CD4-positive, alpha-beta T cell (primary cell): ENCODE measurements at regions not wholly inside any gene's neighbourhood (a gene's known extent, or its start where the extent isn't known, plus 50 kb on each side); places are given as distances from the start of the nearest gene placed in this dataset.

Source experiments
- ATAC-seq: fragments of 200-7000 bp; cut with Tn5 transposase; one replicate; pipeline ENCODE4 v1.10.0; 2022; ENCODE audit warnings: mild to moderate bottlenecking; ENCODE audit not compliant: poor library complexity
- CTCF ChIA-PET: fragments of 350-600 bp; sonication (Branson Sonifier 250); formaldehyde crosslinking; loops from one replicate; lab custom pipeline; 2021; ENCODE audit warnings: antibody characterized with exemption, inconsistent platforms; lab: Charles Lee
- POLR2A ChIA-PET: fragments of 350-600 bp; sonication (Branson Sonifier 250); formaldehyde crosslinking; loops from one replicate; lab custom pipeline; 2021; ENCODE audit warnings: antibody characterized with exemption, inconsistent platforms; lab: Charles Lee
- DNase-seq, 14 experiments: peaks; one replicate each; pipeline ENCODE4 v3.0.0-alpha.2; 2013 to 2020; ENCODE audit warnings: mixed read lengths in 2 of 14
- H3K27ac ChIP-seq, 2 donors: one replicate each; pipeline versions ENCODE4 v1.5.1 to v1.7.0; 2013; ENCODE audit warnings: low read length in 2 of 2, low read depth in 1 of 2, mild to moderate bottlenecking in 1 of 2
- H3K27me3 ChIP-seq, 2 experiments: 1 replicate in 1 of 2; 2 replicates in 1 of 2; pipeline versions ENCODE4 v1.6.1 to v1.7.0; 2013; ENCODE audit warnings: low read length in 2 of 2, control low read depth in 1 of 2, mild to moderate bottlenecking in 1 of 2, moderate library complexity in 1 of 2; ENCODE audit not compliant: insufficient read depth in 2 of 2, control insufficient read depth in 1 of 2
- H3K36me3 ChIP-seq: one replicate; pipeline ENCODE4 v1.6.1; 2013; ENCODE audit warnings: low read length, control low read depth; ENCODE audit not compliant: insufficient read depth
- H3K4me1 ChIP-seq: one replicate; pipeline ENCODE4 v1.6.1; 2013; ENCODE audit warnings: low read length, control low read depth; ENCODE audit not compliant: insufficient read depth
- H3K4me3 ChIP-seq: one replicate; pipeline ENCODE4 v1.5.1; 2013; ENCODE audit warnings: mild to moderate bottlenecking, low read length, moderate library complexity
- H3K9me3 ChIP-seq, 2 experiments: 1 replicate in 1 of 2; 2 replicates in 1 of 2; pipeline versions ENCODE4 v1.6.1 to v1.7.0; 2013; ENCODE audit warnings: low read length in 2 of 2, mild to moderate bottlenecking in 2 of 2, control low read depth in 1 of 2, moderate library complexity in 1 of 2; ENCODE audit not compliant: control insufficient read depth in 1 of 2, insufficient read depth in 1 of 2
- H3K27ac Mint-ChIP-seq: one replicate; pipeline ENCODE4 v1.8.0; 2020; ENCODE audit warnings: mixed read lengths
- H3K27me3 Mint-ChIP-seq: one replicate; pipeline ENCODE4 v1.8.0; 2021; ENCODE audit warnings: mixed read lengths
- H3K36me3 Mint-ChIP-seq: one replicate; pipeline ENCODE4 v1.8.0; 2021; ENCODE audit warnings: low read depth, mixed read lengths
- H3K4me1 Mint-ChIP-seq: one replicate; pipeline ENCODE4 v1.8.0; 2021; ENCODE audit warnings: low read depth, mixed read lengths
- H3K4me3 Mint-ChIP-seq: one replicate; pipeline ENCODE4 v1.8.0; 2020; ENCODE audit warnings: mild to moderate bottlenecking, mixed read lengths
- H3K9me3 Mint-ChIP-seq: one replicate; pipeline ENCODE4 v1.8.0; 2020; ENCODE audit warnings: mixed read lengths
- intact Hi-C, 2 experiments: fragments of 100-400 bp; cut with DNase I in 1 of 2; cut with micrococcal nuclease in 1 of 2; formaldehyde crosslinking; loops; one replicate each; pipeline versions ENCODE4 v1.15.1 to v1.9.0; 2023 to 2025; cut with DNase I, micrococcal nuclease
- TF ChIP-seq, protein P1 (sequence below): fragments of 200-600 bp; IDR thresholded peaks from one replicate; pipeline ENCODE4 v1.8.0; 2022; ENCODE audit warnings: antibody characterized with exemption, mild to moderate bottlenecking

GRCh38 chr4:177692907-177693306, 250.7 kb upstream of the AGA start:
- DNase-seq (no peak), ATAC-seq (no peak)
- no peak overlapping the region for H3K27ac ChIP-seq
- no peaks in the 10 kb centered on the region for H3K9me3 ChIP-seq
- ChIA-PET POLR2A (no interaction called here), CTCF (no interaction called here)
- H3K27me3 ChIP-seq = no peaks in the 10 kb centered on the region
- intact Hi-C loops = no loop called here
- H3K4me3 Mint-ChIP-seq = no peak overlapping the region
- H3K36me3 ChIP-seq = no peaks in the 10 kb centered on the region
- H3K27ac Mint-ChIP-seq = no peak overlapping the region
- no peaks in the 10 kb centered on the region for H3K36me3 Mint-ChIP-seq
- no peak overlapping the region for H3K4me3 ChIP-seq
- no peaks in the 10 kb centered on the region for H3K4me1 ChIP-seq
- H3K27me3 Mint-ChIP-seq = peaks cover 6% of the 10 kb centered on the region
- TF ChIP-seq, protein P1, sequence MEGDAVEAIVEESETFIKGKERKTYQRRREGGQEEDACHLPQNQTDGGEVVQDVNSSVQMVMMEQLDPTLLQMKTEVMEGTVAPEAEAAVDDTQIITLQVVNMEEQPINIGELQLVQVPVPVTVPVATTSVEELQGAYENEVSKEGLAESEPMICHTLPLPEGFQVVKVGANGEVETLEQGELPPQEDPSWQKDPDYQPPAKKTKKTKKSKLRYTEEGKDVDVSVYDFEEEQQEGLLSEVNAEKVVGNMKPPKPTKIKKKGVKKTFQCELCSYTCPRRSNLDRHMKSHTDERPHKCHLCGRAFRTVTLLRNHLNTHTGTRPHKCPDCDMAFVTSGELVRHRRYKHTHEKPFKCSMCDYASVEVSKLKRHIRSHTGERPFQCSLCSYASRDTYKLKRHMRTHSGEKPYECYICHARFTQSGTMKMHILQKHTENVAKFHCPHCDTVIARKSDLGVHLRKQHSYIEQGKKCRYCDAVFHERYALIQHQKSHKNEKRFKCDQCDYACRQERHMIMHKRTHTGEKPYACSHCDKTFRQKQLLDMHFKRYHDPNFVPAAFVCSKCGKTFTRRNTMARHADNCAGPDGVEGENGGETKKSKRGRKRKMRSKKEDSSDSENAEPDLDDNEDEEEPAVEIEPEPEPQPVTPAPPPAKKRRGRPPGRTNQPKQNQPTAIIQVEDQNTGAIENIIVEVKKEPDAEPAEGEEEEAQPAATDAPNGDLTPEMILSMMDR = no peak
- H3K4me1 Mint-ChIP-seq = no peaks in the 10 kb centered on the region
- H3K9me3 Mint-ChIP-seq = no peaks in the 10 kb centered on the region

DNA sequence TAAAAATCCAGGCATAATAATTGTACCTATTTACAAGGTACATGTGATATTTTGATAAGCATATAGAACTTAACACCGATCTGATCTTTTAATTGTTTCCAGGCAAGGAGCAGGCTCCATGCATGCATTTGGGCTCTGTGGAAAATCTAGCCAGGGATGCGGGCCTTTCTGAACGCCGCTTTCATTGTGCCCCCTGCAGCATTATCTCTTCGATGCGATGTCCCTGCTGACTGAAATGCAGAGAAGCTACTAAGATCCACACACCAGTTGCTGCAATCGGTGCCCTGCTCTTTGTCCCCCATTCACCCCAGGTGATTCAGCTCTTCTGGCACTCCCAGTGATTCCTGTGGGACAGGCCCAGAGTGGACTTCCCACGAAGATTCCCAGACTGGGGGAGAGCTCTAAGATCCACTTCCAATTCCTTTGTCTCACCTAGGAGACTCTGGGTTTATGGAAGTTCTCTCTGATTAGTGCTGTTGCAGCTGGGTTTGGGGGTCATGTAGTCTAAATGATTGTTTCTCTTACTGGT, 254.3 kb upstream of the AGA start:
- Mint-ChIP-seq H3K36me3 (no peaks in the 10 kb centered on the region), H3K27me3 (peaks cover 6% of the 10 kb centered on the region), H3K4me3 (no peak overlapping the region), H3K4me1 (no peaks in the 10 kb centered on the region), H3K27ac (no peak overlapping the region), H3K9me3 (no peaks in the 10 kb centered on the region)
- Histone ChIP-seq H3K4me1 (no peaks in the 10 kb centered on the region), H3K36me3 (no peaks in the 10 kb centered on the region), H3K4me3 (no peak overlapping the region), H3K9me3 (no peaks in the 10 kb centered on the region), H3K27me3 (peaks cover 0 to 2% of the 10 kb centered on the region in 2 experiments), H3K27ac (no peak overlapping the region)
- no peak for ATAC-seq
- TF ChIP-seq, protein P1 = no peak
- intact Hi-C loops = no loop called here
- POLR2A ChIA-PET = no interaction called here
- DNase-seq = no peak
- CTCF ChIA-PET = no interaction called here

- no peaks in the 10 kb centered on the region for H3K36me3 ChIP-seq
- H3K4me1 Mint-ChIP-seq = no peaks in the 10 kb centered on the region
- peaks cover 2% of the 10 kb centered on the region for H3K27me3 Mint-ChIP-seq
- no peaks in the 10 kb centered on the region for H3K9me3 ChIP-seq
- no peak overlapping the region for H3K27ac Mint-ChIP-seq
- intact Hi-C loops = no loop called here
- H3K27me3 ChIP-seq = peaks cover 0 to 2% of the 10 kb centered on the region in 2 experiments
- no peak overlapping the region for H3K27ac ChIP-seq
- H3K4me1 ChIP-seq = no peaks in the 10 kb centered on the region
- ChIA-PET POLR2A (no interaction called here), CTCF (no interaction called here)
- no peaks in the 10 kb centered on the region for H3K9me3 Mint-ChIP-seq
- no peak for ATAC-seq
- no peaks in the 10 kb centered on the region for H3K36me3 Mint-ChIP-seq
- H3K4me3 Mint-ChIP-seq = no peak overlapping the region
- no peak for DNase-seq
- TF ChIP-seq, protein P1 = no peak
- no peak overlapping the region for H3K4me3 ChIP-seq
These were observed 257.4 kb upstream of the AGA start for GRCh38 chr4:177699365-177700213.
